HepG2 (cell line): ENCODE measurements at regions not wholly inside any gene's neighbourhood (a gene's known extent, or its start where the extent isn't known, plus 50 kb on each side); places are given as distances from the start of the nearest gene placed in this dataset.

ENCODE experiments used
- ATAC-seq: fragments of 200-7000 bp; cut with Tn5 transposase; 3 replicates; pipeline ENCODE4 v1.9.1; 2020; ENCODE audit warnings: mild to moderate bottlenecking, moderate library complexity
- BruUV-seq: library from RNA; stranded (reverse); fragments of 400-500 nt; replicated peaks from 2 replicates; lab custom pipeline; 2021; lab: Mats Ljungman, UMichigan
- CTCF ChIA-PET: fragments of 300-600 bp; formaldehyde crosslinking; extraction: SDS; loops from one replicate; lab custom pipeline; 2021; ENCODE audit warnings: low total read pairs, inconsistent platforms, low intra/inter-chr PET ratio; lab: Yijun Ruan, JAX
- POLR2A ChIA-PET: fragments of 350-600 bp; sonication (Branson Sonifier 250); formaldehyde crosslinking; loops from one replicate; lab custom pipeline; 2020; ENCODE audit warnings: antibody characterized with exemption, inconsistent platforms; lab: Yijun Ruan, JAX
- DNase-seq: peaks from one replicate; pipeline ENCODE4 v3.0.0-alpha.2; 2015; ENCODE audit warnings: low spot score
- FAIRE-seq: peaks from 3 replicates; lab custom pipeline; 2011; peaks lifted over from hg19 to GRCh38; lab: Jason Lieb, UNC
- H2AFZ ChIP-seq: one replicate; pipeline ENCODE4 v1.6.1; 2011; ENCODE audit warnings: low read length, inconsistent platforms
- H3K27ac ChIP-seq: fragments of 300-600 bp; 3 replicates; pipeline ENCODE4 v1.8.0; 2011; ENCODE audit warnings: mixed run types, mild to moderate bottlenecking, mixed read lengths, low read length, inconsistent platforms; ENCODE audit not compliant: insufficient read depth; ENCODE audit errors: extremely low read length
- H3K27me3 ChIP-seq, 2 experiments: fragments of 200-600 bp in 1 of 2; 2 replicates in 1 of 2; 3 replicates in 1 of 2; pipeline versions ENCODE4 v1.6.0 to v1.8.0; 2011; ENCODE audit warnings: low read length in 2 of 2, mild to moderate bottlenecking in 2 of 2, moderate library complexity in 2 of 2, inconsistent platforms in 1 of 2; ENCODE audit not compliant: insufficient read depth in 2 of 2, control insufficient read depth in 1 of 2
- H3K36me3 ChIP-seq, 2 experiments: fragments of 200-600 bp in 1 of 2; replicated peaks in 1 of 2; 2 replicates in 1 of 2; 3 replicates in 1 of 2; pipeline versions ENCODE4 v1.5.1 to v1.8.0; 2011; ENCODE audit warnings: low read length in 2 of 2, inconsistent platforms in 1 of 2; ENCODE audit not compliant: insufficient read depth in 2 of 2, control insufficient read depth in 1 of 2
- H3K4me1 ChIP-seq: 2 replicates; pipeline ENCODE4 v1.5.1; 2012; ENCODE audit warnings: low read length, inconsistent platforms; ENCODE audit not compliant: insufficient read depth
- H3K4me2 ChIP-seq: 2 replicates; pipeline ENCODE4 v1.6.0; 2011; ENCODE audit warnings: low read depth, low read length, inconsistent platforms
- H3K4me3 ChIP-seq, 3 experiments: fragments of 200-600 bp in 1 of 3; sonication (generic), shearing (Covaris generic) in 1 of 3; replicated peaks in 1 of 3; 2 replicates each; pipeline ENCODE4 v1.5.1; 2011 to 2016; ENCODE audit warnings: low read length in 3 of 3, inconsistent platforms in 2 of 3, low read depth in 2 of 3, mild to moderate bottlenecking in 2 of 3, control low read depth in 1 of 3, mixed read lengths in 1 of 3; ENCODE audit not compliant: insufficient read depth in 1 of 3
- H3K79me2 ChIP-seq: one replicate; pipeline ENCODE4 v1.6.1; 2011; ENCODE audit warnings: low read length, inconsistent platforms; ENCODE audit not compliant: insufficient read depth
- H3K9ac ChIP-seq: 2 replicates; pipeline ENCODE4 v1.6.0; 2011; ENCODE audit warnings: mild to moderate bottlenecking, low read depth, low read length, inconsistent platforms; ENCODE audit not compliant: insufficient read depth
- H3K9me3 ChIP-seq: 2 replicates; pipeline ENCODE4 v1.5.1; 2012; ENCODE audit warnings: mild to moderate bottlenecking, low read length
- H4K20me1 ChIP-seq: 2 replicates; pipeline ENCODE4 v1.6.0; 2011; ENCODE audit warnings: inconsistent platforms, mild to moderate bottlenecking, low read length, moderate library complexity; ENCODE audit not compliant: insufficient read depth
- AKAP8 ChIP-seq: sonication (generic); formaldehyde crosslinking; IDR thresholded peaks from 2 replicates; pipeline ENCODE4 v1.5.1; 2020; ENCODE audit warnings: mild to moderate bottlenecking, missing genetic modification reagents
- TOPORS ChIP-seq: sonication (generic); formaldehyde crosslinking; IDR thresholded peaks from 2 replicates; pipeline ENCODE4 v1.8.0; 2023; ENCODE audit warnings: mild to moderate bottlenecking, missing genetic modification reagents
- ZBTB8A ChIP-seq: sonication (generic); formaldehyde crosslinking; IDR thresholded peaks from 2 replicates; pipeline ENCODE4 v1.4.0; 2020; ENCODE audit warnings: mild to moderate bottlenecking, low read depth, missing genetic modification reagents, borderline replicate concordance
- ZFY ChIP-seq: sonication (generic); formaldehyde crosslinking; IDR thresholded peaks from 2 replicates; pipeline ENCODE4 v1.4.0; 2020; ENCODE audit warnings: missing genetic modification reagents
- ZNF691 ChIP-seq: sonication (generic); formaldehyde crosslinking; IDR thresholded peaks from 2 replicates; pipeline ENCODE4 v1.4.0; 2020; ENCODE audit warnings: missing genetic modification reagents, low read depth, mild to moderate bottlenecking, borderline replicate concordance
- ZSCAN25 ChIP-seq: sonication (generic); formaldehyde crosslinking; IDR thresholded peaks from 2 replicates; pipeline ENCODE4 v1.8.0; 2022; ENCODE audit warnings: mild to moderate bottlenecking, missing genetic modification reagents
- in situ Hi-C: cut with HindIII; loops from 2 replicates; pipeline ENCODE4 v1.10.0; 2017; ENCODE audit warnings: low pct_unique_long_range_greater_than_20kb; ENCODE audit not compliant: extremely low pct_ligation_motif_present
- intact Hi-C: fragments of 100-400 bp; cut with micrococcal nuclease; formaldehyde crosslinking; loops from one replicate; pipeline ENCODE4 v1.10.0; 2022; ENCODE audit not compliant: unreplicated experiment
- TF ChIP-seq, protein P1 (sequence below): sonication (generic); formaldehyde crosslinking; IDR thresholded peaks from 2 replicates; pipeline ENCODE4 v1.4.0; 2020; ENCODE audit warnings: missing genetic modification reagents, mild to moderate bottlenecking, borderline replicate concordance

- TF ChIP-seq, protein P1, sequence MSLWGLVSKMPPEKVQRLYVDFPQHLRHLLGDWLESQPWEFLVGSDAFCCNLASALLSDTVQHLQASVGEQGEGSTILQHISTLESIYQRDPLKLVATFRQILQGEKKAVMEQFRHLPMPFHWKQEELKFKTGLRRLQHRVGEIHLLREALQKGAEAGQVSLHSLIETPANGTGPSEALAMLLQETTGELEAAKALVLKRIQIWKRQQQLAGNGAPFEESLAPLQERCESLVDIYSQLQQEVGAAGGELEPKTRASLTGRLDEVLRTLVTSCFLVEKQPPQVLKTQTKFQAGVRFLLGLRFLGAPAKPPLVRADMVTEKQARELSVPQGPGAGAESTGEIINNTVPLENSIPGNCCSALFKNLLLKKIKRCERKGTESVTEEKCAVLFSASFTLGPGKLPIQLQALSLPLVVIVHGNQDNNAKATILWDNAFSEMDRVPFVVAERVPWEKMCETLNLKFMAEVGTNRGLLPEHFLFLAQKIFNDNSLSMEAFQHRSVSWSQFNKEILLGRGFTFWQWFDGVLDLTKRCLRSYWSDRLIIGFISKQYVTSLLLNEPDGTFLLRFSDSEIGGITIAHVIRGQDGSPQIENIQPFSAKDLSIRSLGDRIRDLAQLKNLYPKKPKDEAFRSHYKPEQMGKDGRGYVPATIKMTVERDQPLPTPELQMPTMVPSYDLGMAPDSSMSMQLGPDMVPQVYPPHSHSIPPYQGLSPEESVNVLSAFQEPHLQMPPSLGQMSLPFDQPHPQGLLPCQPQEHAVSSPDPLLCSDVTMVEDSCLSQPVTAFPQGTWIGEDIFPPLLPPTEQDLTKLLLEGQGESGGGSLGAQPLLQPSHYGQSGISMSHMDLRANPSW (CRISPR knock-in tag): no peak
These were observed 192.1 kb downstream of the SPATA31D1 start (continued) for GRCh38 chr9:82180711-82181110.

DNA sequence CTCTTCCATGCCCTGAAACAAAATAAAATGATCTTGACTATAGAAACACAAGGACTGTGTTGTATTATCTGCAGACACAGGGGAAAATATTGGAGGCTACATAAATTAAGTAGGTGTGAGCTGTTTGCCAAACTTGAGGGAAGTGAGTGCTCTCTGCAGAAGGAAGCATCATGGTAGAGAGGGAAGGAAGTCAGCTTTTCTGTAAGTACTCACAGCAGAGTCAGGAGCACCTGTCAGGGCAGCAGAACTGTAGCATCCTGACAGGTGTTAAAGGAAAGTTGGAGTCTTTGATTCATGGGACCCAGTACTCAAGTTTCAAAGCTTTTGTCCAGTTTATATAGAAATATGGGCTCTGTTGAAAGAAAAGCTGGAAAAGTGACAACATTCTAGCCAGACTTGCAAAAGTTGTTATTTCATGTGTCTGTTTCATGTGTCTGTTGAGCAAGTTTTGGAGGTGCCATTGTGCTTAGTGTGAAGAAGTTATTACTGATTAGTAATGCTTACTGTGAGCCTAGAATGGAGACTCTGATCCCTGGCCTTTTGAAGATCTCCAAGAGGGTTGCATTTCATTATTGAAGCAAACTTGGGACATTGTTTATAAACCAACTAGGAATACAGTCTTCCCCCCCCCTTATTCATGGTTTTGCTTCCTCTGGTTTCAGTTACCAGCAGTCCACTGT is 194.7 kb downstream of the SPATA31D1 start:
- intact Hi-C loops: no loop called here
- Histone ChIP-seq H3K4me3 (no peak overlapping the region), H3K4me1 (no peaks in the 10 kb centered on the region), H2AFZ (no peak overlapping the region), H3K9me3 (no peaks in the 10 kb centered on the region), H3K36me3 (no peaks in the 10 kb centered on the region), H4K20me1 (no peaks in the 10 kb centered on the region), H3K79me2 (no peaks in the 10 kb centered on the region), H3K27me3 (no peaks in the 10 kb centered on the region), H3K4me2 (no peak overlapping the region), H3K9ac (no peak overlapping the region), H3K27ac (no peak overlapping the region)
- POLR2A ChIA-PET: no interaction called here
- FAIRE-seq: no peak
- no peak for ATAC-seq
- BruUV-seq: no TSS peak
- DNase-seq: no peak
- in situ Hi-C loops: no loop called here
- CTCF ChIA-PET: no interaction called here
- TF ChIP-seq TOPORS (CRISPR knock-in tag) (no peak), ZNF691 (CRISPR knock-in tag) (no peak), AKAP8 (CRISPR knock-in tag) (no peak), ZSCAN25 (CRISPR knock-in tag) (no peak), ZFY (no peak), ZBTB8A (CRISPR knock-in tag) (no peak)
